ENCODE measurements at regions not wholly inside any gene's neighbourhood (a gene's known extent, or its start where the extent isn't known, plus 50 kb on each side); places are given as distances from the start of the nearest gene placed in this dataset.

- H3K27me3 ChIP-seq (ENCODE audit: insufficient read depth, low read length, poor library complexity, severe bottlenecking): no peaks in the 10 kb centered on the region
- Mint-ChIP-seq H3K9me3 (peaks cover 0 to 2% (median 0%) of the 10 kb centered on the region in 5 donors), H3K4me3 (no peak overlapping the region), H3K4me1 (no peaks in the 10 kb centered on the region), H3K36me3 (no peaks in the 10 kb centered on the region), H3K27ac (no peak overlapping the region), H3K27me3 (peaks cover 0 to 4% of the 10 kb centered on the region in 2 donors)
- ChIA-PET CTCF (no interaction called here), POLR2A (no interaction called here)
- H3K4me1 ChIP-seq (ENCODE audit: insufficient read depth, low read length): no peaks in the 10 kb centered on the region
- DNase-seq: no peak
- H3K9me3 ChIP-seq (ENCODE audit: low read length): no peaks in the 10 kb centered on the region
- no peaks in the 10 kb centered on the region for H3K36me3 ChIP-seq (ENCODE audit: insufficient read depth, low read length)
- no peak overlapping the region for H3K4me3 ChIP-seq (ENCODE audit: low read length)
- no peak overlapping the region for H3K27ac ChIP-seq (ENCODE audit: low read depth, low read length)
Observed at GRCh38 chr11:133711545-133711944, 133.8 kb downstream of the SPATA19 start.

- POLR2A ChIA-PET: no interaction called here
- Histone ChIP-seq H3K4me1 (ENCODE audit: insufficient read depth, low read length) (no peaks in the 10 kb centered on the region), H3K27me3 (ENCODE audit: insufficient read depth, low read length, poor library complexity, severe bottlenecking) (no peaks in the 10 kb centered on the region), H3K9me3 (ENCODE audit: low read length) (no peaks in the 10 kb centered on the region), H3K27ac (ENCODE audit: low read depth, low read length) (no peak overlapping the region), H3K36me3 (ENCODE audit: insufficient read depth, low read length) (no peaks in the 10 kb centered on the region), H3K4me3 (ENCODE audit: low read length) (no peak overlapping the region)
- no peaks in the 10 kb centered on the region for H3K36me3 Mint-ChIP-seq
- H3K4me3 Mint-ChIP-seq: no peak overlapping the region
- H3K9me3 Mint-ChIP-seq: peaks cover 0 to 2% (median 0%) of the 10 kb centered on the region in 5 donors
- CTCF ChIA-PET: no interaction called here
- H3K4me1 Mint-ChIP-seq: no peaks in the 10 kb centered on the region
- no peak overlapping the region for H3K27ac Mint-ChIP-seq
- no peak for DNase-seq
- H3K27me3 Mint-ChIP-seq: peaks cover 0 to 2% of the 10 kb centered on the region in 2 donors
Observed at GRCh38 chr11:133710681-133711240, 134.6 kb downstream of the SPATA19 start.

GRCh38 chr11:133710241-133710640 is 135.1 kb downstream of the SPATA19 start:
- Histone ChIP-seq H3K36me3 (ENCODE audit: insufficient read depth, low read length) (no peaks in the 10 kb centered on the region), H3K27ac (ENCODE audit: low read depth, low read length) (no peak overlapping the region), H3K4me1 (ENCODE audit: insufficient read depth, low read length) (no peaks in the 10 kb centered on the region), H3K27me3 (ENCODE audit: insufficient read depth, low read length, poor library complexity, severe bottlenecking) (no peaks in the 10 kb centered on the region), H3K4me3 (ENCODE audit: low read length) (no peak overlapping the region), H3K9me3 (ENCODE audit: low read length) (no peaks in the 10 kb centered on the region)
- Mint-ChIP-seq H3K4me3 (no peak overlapping the region), H3K36me3 (no peaks in the 10 kb centered on the region), H3K4me1 (no peaks in the 10 kb centered on the region), H3K27ac (no peak overlapping the region), H3K9me3 (peaks cover 0 to 2% (median 2%) of the 10 kb centered on the region in 5 donors), H3K27me3 (no peaks in the 10 kb centered on the region)
- ChIA-PET CTCF (no interaction called here), POLR2A (no interaction called here)
- no peak for DNase-seq

GRCh38 chr11:133708547-133709051 is 136.7 kb downstream of the SPATA19 start:
- ChIA-PET CTCF (no interaction called here), POLR2A (no interaction called here)
- H3K4me1 ChIP-seq (ENCODE audit: insufficient read depth, low read length): no peaks in the 10 kb centered on the region
- H3K27me3 ChIP-seq (ENCODE audit: insufficient read depth, low read length, poor library complexity, severe bottlenecking): no peaks in the 10 kb centered on the region
- Mint-ChIP-seq H3K4me3 (no peak overlapping the region), H3K9me3 (peaks cover 0 to 2% (median 2%) of the 10 kb centered on the region in 5 donors), H3K36me3 (no peaks in the 10 kb centered on the region), H3K27ac (no peak overlapping the region), H3K27me3 (peaks cover 0 to 2% of the 10 kb centered on the region in 2 donors), H3K4me1 (no peaks in the 10 kb centered on the region)
- no peak overlapping the region for H3K27ac ChIP-seq (ENCODE audit: low read depth, low read length)
- H3K4me3 ChIP-seq (ENCODE audit: low read length): no peak overlapping the region
- no peak for DNase-seq
- H3K36me3 ChIP-seq (ENCODE audit: insufficient read depth, low read length): no peaks in the 10 kb centered on the region
- H3K9me3 ChIP-seq (ENCODE audit: low read length): no peaks in the 10 kb centered on the region

DNA sequence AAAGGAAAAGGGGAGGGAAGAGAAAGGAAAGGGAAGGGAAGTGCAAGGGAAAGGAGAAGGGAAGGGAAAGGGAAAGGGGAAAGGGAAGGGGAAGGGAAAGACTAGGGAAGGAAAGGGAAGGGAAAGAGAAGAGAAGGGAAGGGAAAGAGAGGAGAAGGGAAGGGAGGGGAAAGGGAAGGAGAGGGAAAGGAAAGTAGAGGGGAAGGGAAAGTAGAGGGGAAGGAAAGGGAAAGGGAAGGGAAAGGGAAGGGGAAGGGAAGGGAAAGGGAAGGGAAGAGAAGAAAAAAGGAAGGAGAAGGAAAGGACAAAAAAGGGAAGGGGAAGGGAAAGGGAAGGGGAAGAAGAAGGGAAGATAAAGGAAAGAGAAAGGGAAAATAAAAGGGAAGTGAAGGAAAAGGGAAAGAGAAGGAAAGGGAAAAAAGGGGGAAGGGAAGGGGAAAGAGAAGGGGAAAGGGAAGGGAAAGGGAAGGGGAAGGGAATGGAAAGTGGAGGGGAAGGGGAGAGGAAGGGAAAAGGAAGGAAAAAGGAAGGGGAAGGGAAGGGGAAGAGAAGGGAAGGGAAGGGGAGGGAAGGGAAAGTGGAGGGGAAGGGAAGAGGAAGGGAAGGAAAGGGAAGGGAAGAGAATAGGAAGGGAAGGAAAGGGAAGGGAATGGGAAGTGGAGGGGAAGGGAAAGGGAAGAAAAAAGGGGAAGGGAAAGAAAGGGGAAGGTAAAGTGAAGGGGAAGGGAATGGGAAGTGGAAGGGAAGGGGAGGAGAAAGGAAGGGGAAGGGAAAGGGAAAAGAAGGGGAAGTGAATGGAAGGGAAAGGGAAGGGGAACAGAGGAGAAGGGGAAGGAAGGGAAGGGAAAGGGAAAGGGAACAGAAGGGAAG is 138.2 kb downstream of the SPATA19 start:
- no peak for DNase-seq
- no peaks in the 10 kb centered on the region for H3K27me3 ChIP-seq (ENCODE audit: insufficient read depth, low read length, poor library complexity, severe bottlenecking)
- Mint-ChIP-seq H3K36me3 (no peaks in the 10 kb centered on the region), H3K27me3 (peaks cover 0 to 2% of the 10 kb centered on the region in 2 donors), H3K9me3 (peaks cover 0 to 2% (median 2%) of the 10 kb centered on the region in 5 donors), H3K4me1 (no peaks in the 10 kb centered on the region), H3K4me3 (no peak overlapping the region), H3K27ac (no peak overlapping the region)
- no peak overlapping the region for H3K4me3 ChIP-seq (ENCODE audit: low read length)
- ChIA-PET POLR2A (no interaction called here), CTCF (no interaction called here)
- H3K27ac ChIP-seq (ENCODE audit: low read depth, low read length): no peak overlapping the region
- H3K9me3 ChIP-seq (ENCODE audit: low read length): no peaks in the 10 kb centered on the region
- H3K4me1 ChIP-seq (ENCODE audit: insufficient read depth, low read length): no peaks in the 10 kb centered on the region
- no peaks in the 10 kb centered on the region for H3K36me3 ChIP-seq (ENCODE audit: insufficient read depth, low read length)

GRCh38 chr11:133705873-133706272 is 139.4 kb downstream of the SPATA19 start:
- no peaks in the 10 kb centered on the region for H3K9me3 ChIP-seq (ENCODE audit: low read length)
- H3K4me1 ChIP-seq (ENCODE audit: insufficient read depth, low read length): no peaks in the 10 kb centered on the region
- peaks cover 0 to 2% of the 10 kb centered on the region in 2 donors for H3K27me3 Mint-ChIP-seq
- H3K9me3 Mint-ChIP-seq: peaks cover 0 to 4% (median 2%) of the 10 kb centered on the region in 5 donors
- H3K36me3 Mint-ChIP-seq: no peaks in the 10 kb centered on the region
- H3K27me3 ChIP-seq (ENCODE audit: insufficient read depth, low read length, poor library complexity, severe bottlenecking): no peaks in the 10 kb centered on the region
- CTCF ChIA-PET: no interaction called here
- DNase-seq: no peak
- no peaks in the 10 kb centered on the region for H3K36me3 ChIP-seq (ENCODE audit: insufficient read depth, low read length)
- H3K27ac ChIP-seq (ENCODE audit: low read depth, low read length): no peak overlapping the region
- no peaks in the 10 kb centered on the region for H3K4me1 Mint-ChIP-seq
- H3K4me3 ChIP-seq (ENCODE audit: low read length): no peak overlapping the region
- H3K27ac Mint-ChIP-seq: no peak overlapping the region
- POLR2A ChIA-PET: no interaction called here
- no peak overlapping the region for H3K4me3 Mint-ChIP-seq

GRCh38 chr11:133705074-133705648 is 140.2 kb downstream of the SPATA19 start:
- Mint-ChIP-seq H3K27me3 (peaks cover 0 to 2% of the 10 kb centered on the region in 2 donors), H3K9me3 (peaks cover 0 to 4% (median 2%) of the 10 kb centered on the region in 5 donors), H3K36me3 (no peaks in the 10 kb centered on the region), H3K4me1 (no peaks in the 10 kb centered on the region), H3K27ac (no peak overlapping the region), H3K4me3 (no peak overlapping the region)
- no peaks in the 10 kb centered on the region for H3K36me3 ChIP-seq (ENCODE audit: insufficient read depth, low read length)
- CTCF ChIA-PET: no interaction called here
- no peak overlapping the region for H3K4me3 ChIP-seq (ENCODE audit: low read length)
- POLR2A ChIA-PET: no interaction called here
- DNase-seq: no peak
- H3K27me3 ChIP-seq (ENCODE audit: insufficient read depth, low read length, poor library complexity, severe bottlenecking): no peaks in the 10 kb centered on the region
- no peaks in the 10 kb centered on the region for H3K4me1 ChIP-seq (ENCODE audit: insufficient read depth, low read length)
- no peaks in the 10 kb centered on the region for H3K9me3 ChIP-seq (ENCODE audit: low read length)
- H3K27ac ChIP-seq (ENCODE audit: low read depth, low read length): no peak overlapping the region

DNA sequence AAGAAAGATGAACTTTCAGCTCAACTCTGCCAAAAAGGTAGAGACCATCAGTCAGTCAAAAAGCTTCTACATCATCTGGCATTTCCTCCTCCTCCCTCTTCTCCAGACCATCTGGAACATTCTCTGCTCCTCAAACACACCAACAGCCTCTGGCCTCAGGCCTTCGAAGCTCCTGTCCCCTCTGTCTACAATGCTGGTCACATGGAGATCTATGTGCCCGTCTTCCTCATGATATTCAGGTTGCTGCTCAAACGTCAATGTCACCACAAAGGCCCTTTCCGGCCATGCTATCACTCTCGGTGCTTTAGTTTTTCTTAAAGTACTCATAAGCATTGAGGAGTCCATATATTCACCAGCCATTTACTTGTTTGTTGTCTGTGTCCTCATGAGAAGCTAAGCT is 146.2 kb downstream of the SPATA19 start:
- no peaks in the 10 kb centered on the region for H3K27me3 Mint-ChIP-seq
- H3K27ac ChIP-seq (ENCODE audit: low read depth, low read length): no peak overlapping the region
- H3K27me3 ChIP-seq (ENCODE audit: insufficient read depth, low read length, poor library complexity, severe bottlenecking): no peaks in the 10 kb centered on the region
- peaks cover 0 to 6% (median 0%) of the 10 kb centered on the region in 5 donors for H3K9me3 Mint-ChIP-seq
- no peaks in the 10 kb centered on the region for H3K36me3 Mint-ChIP-seq
- H3K36me3 ChIP-seq (ENCODE audit: insufficient read depth, low read length): no peaks in the 10 kb centered on the region
- H3K9me3 ChIP-seq (ENCODE audit: low read length): no peaks in the 10 kb centered on the region
- no peaks in the 10 kb centered on the region for H3K4me1 ChIP-seq (ENCODE audit: insufficient read depth, low read length)
- DNase-seq: no peak
- no peak overlapping the region for H3K4me3 ChIP-seq (ENCODE audit: low read length)
- H3K4me1 Mint-ChIP-seq: no peaks in the 10 kb centered on the region
- H3K27ac Mint-ChIP-seq: no peak overlapping the region
- no peak overlapping the region for H3K4me3 Mint-ChIP-seq
- POLR2A ChIA-PET: no interaction called here
- CTCF ChIA-PET: no interaction called here

All from CD8-positive, alpha-beta memory T cell (primary cell).